ENCODE measurements at regions not wholly inside any gene's neighbourhood (a gene's known extent, or its start where the extent isn't known, plus 50 kb on each side); places are given as distances from the start of the nearest gene placed in this dataset.

GRCh38 chr1:55428231-55428630 lies 213.1 kb upstream of the USP24 start:
- TF ChIP-seq CTCF (IDR thresholded peaks at IDR 0.05; ENCODE audit: insufficient read depth, low read depth, low read length) = no peak
- H3K4me3 ChIP-seq (ENCODE audit: low read depth, low read length) = no peak overlapping the region

GRCh38 chr1:55427606-55428005 lies 212.4 kb upstream of the USP24 start:
- TF ChIP-seq CTCF (IDR thresholded peaks at IDR 0.05; ENCODE audit: insufficient read depth, low read depth, low read length) = no peak
- DNase-seq (ENCODE audit: low read depth) = no peak

More at GRCh38 chr1:55428231-55428630, 213.1 kb upstream of the USP24 start:
- DNase-seq (ENCODE audit: low read depth) = peak; percentile 47

GRCh38 chr1:55426619-55427018 lies 211.5 kb upstream of the USP24 start:
- no peak overlapping the region for H3K4me3 ChIP-seq (ENCODE audit: low read depth, low read length)
- peak; percentile 70 for DNase-seq (ENCODE audit: low read depth)
- TF ChIP-seq CTCF (IDR thresholded peaks at IDR 0.05; ENCODE audit: insufficient read depth, low read depth, low read length) = no peak

More at GRCh38 chr1:55427606-55428005, 212.4 kb upstream of the USP24 start:
- H3K4me3 ChIP-seq (ENCODE audit: low read depth, low read length) = no peak overlapping the region

GRCh38 chr1:55426156-55426555 lies 211.0 kb upstream of the USP24 start:
- no peak for TF ChIP-seq CTCF (IDR thresholded peaks at IDR 0.05; ENCODE audit: insufficient read depth, low read depth, low read length)
- DNase-seq (ENCODE audit: low read depth) = no peak
- no peak overlapping the region for H3K4me3 ChIP-seq (ENCODE audit: low read depth, low read length)

GRCh38 chr1:55425310-55425930 lies 210.3 kb upstream of the USP24 start:
- no peak for DNase-seq (ENCODE audit: low read depth)
- no peak overlapping the region for H3K4me3 ChIP-seq (ENCODE audit: low read depth, low read length)
- TF ChIP-seq CTCF (IDR thresholded peaks at IDR 0.05; ENCODE audit: insufficient read depth, low read depth, low read length) = no peak

- DNase-seq (ENCODE audit: low read depth) = no peak
- no peak overlapping the region for H3K4me3 ChIP-seq (ENCODE audit: low read depth, low read length)
- TF ChIP-seq CTCF (IDR thresholded peaks at IDR 0.05; ENCODE audit: insufficient read depth, low read depth, low read length) = no peak
These were observed 208.2 kb upstream of the USP24 start for GRCh38 chr1:55423376-55423775.
